Sigmoid colon (tissue), 4 donors: ENCODE measurements at regions not wholly inside any gene's neighbourhood (a gene's known extent, or its start where the extent isn't known, plus 50 kb on each side); places are given as distances from the start of the nearest gene placed in this dataset.

ENCODE experiments used
- CTCF ChIP-seq, 4 experiments: fragments of 450-650 bp in 3 of 4; fragments of 200-600 bp in 1 of 4; IDR thresholded peaks; one replicate each; pipeline ENCODE4 v1.5.1; 2016 to 2019; ENCODE audit warnings: antibody characterized with exemption in 4 of 4, mild to moderate bottlenecking in 3 of 4, moderate library complexity in 2 of 4
- EP300 ChIP-seq, 4 donors: sonication (generic); formaldehyde crosslinking; IDR thresholded peaks; one replicate each; pipeline ENCODE4 v1.6.1; 2017; ENCODE audit warnings: antibody characterized with exemption in 4 of 4
- POLR2A ChIP-seq, 2 donors: fragments of 450-650 bp; IDR thresholded peaks; one replicate each; pipeline ENCODE4 v1.6.1; 2016; ENCODE audit warnings: antibody characterized with exemption in 2 of 2, mild to moderate bottlenecking in 2 of 2, moderate library complexity in 2 of 2
- POLR2AphosphoS5 ChIP-seq, 4 donors: sonication (generic); formaldehyde crosslinking; IDR thresholded peaks; one replicate each; pipeline ENCODE4 v1.6.1; 2017; ENCODE audit warnings: antibody characterized with exemption in 4 of 4

GRCh38 chr13:84491952-84492351 lies 609.7 kb upstream of the SLITRK1 start:
- TF ChIP-seq POLR2A (IDR thresholded peaks at IDR 0.05): no peak
- no peak for TF ChIP-seq CTCF (IDR thresholded peaks at IDR 0.05)
- no peak for TF ChIP-seq POLR2AphosphoS5 (IDR thresholded peaks at IDR 0.05)
- no peak for TF ChIP-seq EP300 (IDR thresholded peaks at IDR 0.05)
